Suppressor macrophage treated with lipopolysaccharide for 1 hour (primary cell): ENCODE measurements at regions not wholly inside any gene's neighbourhood (a gene's known extent, or its start where the extent isn't known, plus 50 kb on each side); places are given as distances from the start of the nearest gene placed in this dataset.

Experiments
- DNase-seq, 3 donors: peaks; one replicate each; pipeline ENCODE4 v3.0.0-alpha.2; 2020 to 2022

DNA sequence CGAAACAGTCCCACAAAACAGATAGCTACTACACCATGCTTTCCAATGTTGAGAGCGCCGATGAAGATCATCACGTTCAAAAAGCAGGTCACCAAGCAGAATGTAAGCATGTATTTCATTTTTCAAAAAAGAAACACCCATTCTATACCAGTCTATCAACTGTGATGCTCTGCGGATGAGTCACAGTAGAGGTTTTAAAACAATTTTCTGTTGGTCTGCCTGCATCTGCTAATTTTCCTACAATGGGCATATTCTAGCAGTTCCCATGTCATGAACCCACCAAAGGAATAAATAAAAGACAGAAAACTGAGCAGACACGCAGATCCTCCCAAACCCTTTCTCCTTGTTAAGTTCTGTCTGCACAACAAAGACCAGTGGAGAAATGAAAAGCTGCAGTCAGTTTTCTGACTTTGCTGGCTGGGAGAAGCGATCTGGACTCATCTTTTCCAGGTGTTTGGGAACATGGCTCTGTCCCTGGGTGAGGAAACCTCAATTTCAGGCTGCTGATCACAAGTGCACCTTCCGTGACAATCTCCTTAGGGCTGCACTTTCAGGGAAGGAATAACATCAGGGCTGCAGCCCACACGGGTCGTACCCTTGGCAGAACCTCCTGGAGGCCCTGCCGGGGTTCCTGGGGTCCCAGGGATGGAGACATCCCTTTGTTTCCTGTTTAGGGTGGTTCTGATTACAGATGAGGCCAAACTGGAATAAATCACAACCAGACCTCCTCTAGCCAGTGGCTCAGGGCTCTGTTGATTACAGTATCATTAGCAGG is 200.1 kb downstream of the BMP7 start:
- no peak for DNase-seq

- DNase-seq = no peak
Observed at GRCh38 chr20:57069442-57069841, 197.0 kb downstream of the BMP7 start.

GRCh38 chr20:57070296-57070695 is 196.1 kb downstream of the BMP7 start:
- DNase-seq = no peak

- DNase-seq = no peak
Observed at GRCh38 chr20:57071283-57071731, 195.1 kb downstream of the BMP7 start.

DNA sequence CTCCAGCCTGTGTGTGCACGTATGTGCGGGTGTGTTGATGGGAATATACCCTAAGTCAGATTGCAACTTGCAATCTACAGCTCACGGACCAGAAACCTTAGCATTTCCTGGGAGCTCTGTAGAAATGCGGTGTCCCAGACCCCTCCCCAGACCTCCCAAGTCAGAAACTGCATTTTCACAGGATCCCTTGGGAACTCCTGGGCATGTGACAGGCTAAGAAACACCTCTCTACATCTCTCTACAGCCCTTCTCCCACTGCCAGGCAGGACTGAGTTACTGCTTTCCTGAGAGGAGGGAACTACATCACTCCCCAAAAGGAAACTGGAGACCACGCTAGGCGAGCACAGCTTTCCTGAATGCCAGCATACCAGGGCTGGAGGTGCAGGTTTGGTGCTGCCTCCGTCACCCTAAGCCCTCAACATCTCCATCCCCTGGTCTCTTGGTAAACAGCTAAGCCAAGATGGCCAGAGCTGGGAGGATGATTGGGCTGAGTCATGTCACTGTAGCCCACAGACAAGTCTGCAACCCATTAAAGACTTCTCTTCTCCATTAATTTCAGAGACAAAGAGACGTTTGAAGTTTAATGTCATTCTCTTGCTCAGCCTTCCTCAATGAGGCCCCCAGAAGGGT is 194.4 kb downstream of the BMP7 start:
- DNase-seq = no peak

- DNase-seq = no peak
Observed at GRCh38 chr20:57073402-57073801, 193.0 kb downstream of the BMP7 start.

DNA sequence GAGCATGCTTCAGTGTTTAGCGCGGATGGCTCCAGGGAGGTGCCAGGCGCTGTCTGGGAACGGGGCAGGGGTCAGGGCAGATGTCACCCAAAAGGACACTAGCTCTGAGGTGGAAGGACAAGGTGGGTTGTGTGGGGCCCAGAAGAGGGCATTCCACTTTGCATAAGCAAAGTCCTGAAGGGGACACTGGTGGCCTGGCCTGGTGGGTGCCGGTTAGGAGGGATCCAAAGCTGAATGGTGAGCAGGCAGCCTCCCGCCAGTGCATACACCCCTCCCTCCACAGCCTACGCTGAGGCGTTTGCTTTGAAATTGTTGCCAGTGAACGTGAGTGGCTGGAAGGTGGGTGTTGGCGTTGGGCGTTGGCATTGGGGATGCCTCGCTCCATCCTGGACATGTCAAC is 192.1 kb downstream of the BMP7 start:
- no peak for DNase-seq

- DNase-seq = no peak
Observed at GRCh38 chr20:57075181-57075580, 191.3 kb downstream of the BMP7 start.

DNA sequence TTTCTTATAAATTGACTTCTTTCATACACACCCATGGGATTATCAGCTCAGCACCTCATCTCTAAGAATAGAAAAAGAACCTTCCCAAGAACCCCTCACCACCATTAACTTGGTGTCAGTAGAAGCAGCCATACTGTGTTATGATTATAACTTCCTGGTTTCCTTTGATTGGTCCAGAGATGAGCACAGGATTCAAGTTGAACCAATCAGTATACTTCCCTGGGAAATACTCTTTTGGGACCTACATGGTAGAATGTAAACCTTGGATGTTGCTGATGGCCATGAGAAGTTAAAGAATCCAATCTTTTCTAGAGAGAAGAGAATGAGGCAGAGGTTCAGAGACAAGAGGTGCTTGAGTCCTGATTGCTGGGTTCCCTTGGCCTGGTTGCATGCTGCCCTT is 190.8 kb downstream of the BMP7 start:
- DNase-seq = no peak

DNA sequence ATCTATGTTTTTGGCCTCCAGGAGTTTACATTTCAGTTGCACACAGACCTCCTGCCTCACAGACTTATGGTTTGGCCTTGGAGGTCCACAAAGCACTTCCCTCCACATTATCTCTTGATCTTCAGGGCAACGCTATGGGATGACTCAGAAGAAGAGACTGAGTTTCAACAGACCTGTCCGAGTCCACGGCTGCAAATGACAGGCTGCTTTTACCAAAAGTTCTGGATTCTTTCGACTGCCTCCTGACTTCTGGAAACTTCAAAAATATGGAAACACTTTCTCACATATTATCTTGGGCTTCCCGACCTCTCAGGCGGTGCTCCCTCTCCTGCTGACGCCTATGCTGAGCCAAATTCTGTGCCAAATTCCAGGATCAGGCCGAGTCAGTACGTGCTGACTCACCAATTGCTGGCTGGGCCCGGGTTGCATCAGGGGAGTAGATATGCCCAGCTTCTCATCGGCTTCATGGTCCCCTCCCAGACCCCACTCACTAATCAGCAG is 190.2 kb downstream of the BMP7 start:
- no peak for DNase-seq

DNA sequence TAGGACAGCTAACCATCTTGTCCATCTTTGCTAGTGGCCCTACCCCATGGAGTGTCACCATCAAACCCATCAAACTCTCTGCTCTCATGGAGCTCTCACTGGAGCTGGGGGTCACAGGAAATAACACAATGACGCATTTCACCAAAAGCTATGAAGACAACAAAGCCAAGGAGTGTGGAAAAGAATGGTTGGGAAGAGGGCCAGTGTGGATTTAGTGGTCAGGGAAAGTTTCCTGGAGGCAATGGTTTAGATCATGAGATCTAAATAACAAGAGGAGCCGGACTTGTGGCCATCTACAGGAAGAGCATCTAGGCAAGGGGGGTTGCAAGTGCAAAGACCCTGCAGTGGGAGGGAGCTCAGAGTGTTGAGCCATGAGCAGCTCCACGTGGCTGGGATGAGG is 189.5 kb downstream of the BMP7 start:
- DNase-seq = no peak

DNA sequence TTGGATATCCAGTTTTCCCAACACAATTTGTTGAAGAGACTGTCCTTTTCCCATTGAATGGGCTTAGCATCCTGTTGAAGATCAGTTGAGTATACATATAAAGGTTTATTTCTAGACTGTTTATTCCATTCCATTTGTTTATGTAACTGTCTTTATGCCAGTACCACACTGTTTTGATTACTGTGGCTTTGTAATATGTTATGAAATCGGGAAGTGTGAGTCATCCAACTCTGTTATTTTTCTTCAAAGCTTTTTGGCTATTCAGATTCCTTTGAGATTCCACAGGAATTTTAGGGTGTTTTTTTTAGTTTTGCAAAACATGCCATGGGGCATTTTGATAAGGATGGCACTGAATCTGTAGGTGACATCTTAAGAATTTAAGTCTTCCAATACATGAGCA is 188.3 kb downstream of the BMP7 start:
- no peak for DNase-seq

DNA sequence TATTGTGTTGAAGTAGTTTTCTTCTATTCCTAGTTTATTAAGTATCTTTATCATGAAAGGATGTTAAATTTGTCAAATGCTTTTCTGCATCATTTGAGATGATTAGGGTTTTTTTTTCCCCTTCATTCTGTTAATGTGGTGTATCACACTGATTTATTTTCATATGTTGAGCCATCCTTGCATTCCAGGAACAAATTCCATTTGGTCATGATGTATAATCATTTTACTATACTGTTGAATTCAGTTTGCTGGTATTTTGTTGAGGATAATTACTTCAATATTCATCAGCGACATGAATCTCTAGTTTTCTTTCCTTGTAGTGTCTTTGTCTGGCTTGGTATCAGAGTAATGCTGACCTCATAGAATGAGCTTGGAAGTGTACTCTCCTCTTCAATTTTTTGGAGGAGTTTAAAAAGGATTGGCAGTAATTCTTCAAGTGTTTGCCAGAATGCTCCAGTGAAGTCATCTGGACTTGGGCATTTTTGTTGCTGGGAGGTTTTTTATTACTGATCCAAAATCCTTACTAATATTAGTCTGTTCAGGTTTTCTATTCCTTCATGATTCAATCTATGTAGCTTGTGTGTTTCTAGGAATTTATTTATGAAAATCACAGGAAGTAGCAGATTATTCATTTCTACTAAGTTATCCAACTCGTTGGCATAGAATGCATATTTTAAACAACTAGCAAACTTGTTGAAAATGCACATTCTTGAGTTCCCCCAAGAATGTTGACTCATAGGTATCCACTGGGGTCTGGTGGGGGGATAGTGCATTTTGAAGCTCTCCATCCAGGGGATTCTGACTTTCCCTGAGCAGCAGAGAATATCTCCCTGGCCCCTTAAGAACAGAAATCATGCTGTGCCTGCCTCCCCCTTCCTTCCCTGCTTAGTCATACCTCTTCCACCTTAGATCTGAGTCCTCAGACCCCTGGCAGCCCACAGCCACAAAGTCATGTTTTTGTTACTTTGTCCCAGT is 187.1 kb downstream of the BMP7 start:
- no peak for DNase-seq

DNA sequence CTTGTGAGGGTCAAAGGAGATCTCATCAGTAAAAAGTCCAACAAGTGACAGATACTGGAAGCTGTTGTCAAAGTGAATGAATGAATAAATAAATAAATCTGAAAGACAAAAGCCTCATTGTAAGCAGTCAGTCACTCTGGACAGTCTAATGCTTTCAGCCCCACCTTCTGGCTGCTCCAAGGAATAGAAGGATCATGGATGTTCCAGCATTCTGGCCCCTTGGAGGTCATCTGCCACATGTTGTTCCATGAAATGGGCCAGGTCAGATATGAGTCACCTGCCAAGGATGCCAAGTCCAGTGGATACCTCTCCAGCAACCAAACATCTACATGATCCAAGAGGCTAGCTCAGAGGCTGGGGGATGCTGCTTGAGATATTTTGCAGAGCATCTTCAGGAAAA is 185.6 kb downstream of the BMP7 start:
- DNase-seq = no peak

GRCh38 chr20:57082357-57082945 is 184.0 kb downstream of the BMP7 start:
- no peak for DNase-seq

GRCh38 chr20:57083072-57083471 is 183.4 kb downstream of the BMP7 start:
- no peak for DNase-seq

DNA sequence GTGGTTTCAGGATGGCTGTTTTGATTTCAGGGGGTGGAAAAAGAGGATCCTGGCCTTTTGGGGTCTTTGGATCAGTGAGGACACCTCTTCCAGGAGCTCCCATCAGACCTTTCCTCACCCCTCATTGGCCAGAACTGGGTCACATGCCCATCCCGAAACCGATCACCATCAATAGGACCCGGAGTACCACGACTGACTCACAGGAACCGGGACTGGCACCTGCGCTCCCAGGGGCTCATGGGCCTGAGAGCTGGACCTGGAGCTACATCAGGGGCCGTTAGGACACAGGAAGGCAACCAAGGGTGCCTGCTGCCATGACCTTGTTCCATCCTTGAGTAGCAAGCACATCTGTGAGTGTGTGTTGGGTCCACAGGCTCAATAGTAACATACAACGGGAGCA is 180.4 kb downstream of the BMP7 start:
- DNase-seq = no peak

DNA sequence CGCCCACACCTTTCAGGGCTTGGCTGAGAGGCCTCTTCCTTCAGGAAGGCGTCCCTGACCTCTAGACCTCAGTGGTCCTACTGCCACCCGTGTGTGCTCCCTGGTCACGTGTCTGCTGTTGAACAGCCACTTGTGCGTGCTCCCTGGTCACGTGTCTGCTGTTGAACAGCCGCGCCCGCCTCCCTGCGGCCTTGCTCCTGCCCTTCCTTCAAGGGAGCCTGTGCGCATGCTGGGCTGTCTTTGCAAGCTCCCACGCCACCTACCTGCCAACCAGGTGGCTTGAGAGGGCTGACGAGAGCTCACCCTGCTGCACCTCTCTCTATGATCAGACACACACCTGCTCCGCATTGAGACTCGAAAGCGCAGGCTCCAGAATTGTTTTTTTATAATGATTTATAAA is 179.3 kb downstream of the BMP7 start:
- no peak for DNase-seq

- no peak for DNase-seq
Observed at GRCh38 chr20:57087705-57088104, 178.7 kb downstream of the BMP7 start.

DNA sequence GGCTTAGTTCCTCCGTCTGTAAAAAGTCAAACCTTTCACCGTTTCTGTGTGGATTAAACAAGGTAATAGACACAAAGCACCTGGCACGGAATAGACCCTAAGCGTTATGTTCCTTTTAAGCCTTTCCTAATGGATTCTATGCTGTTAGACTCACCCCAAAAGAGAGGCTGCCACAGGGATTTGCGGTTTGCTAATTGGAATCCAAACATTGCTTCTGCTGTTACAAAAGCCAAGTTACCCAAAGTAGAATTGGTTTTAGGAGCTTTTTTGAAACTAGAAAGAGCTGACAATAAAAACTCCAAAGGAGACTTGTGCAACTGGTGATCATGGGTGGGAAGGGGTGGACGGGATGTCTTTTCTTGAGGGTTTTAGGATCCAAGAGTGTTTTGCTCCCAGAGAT is 178.0 kb downstream of the BMP7 start:
- no peak for DNase-seq

GRCh38 chr20:57089699-57090144 is 176.7 kb downstream of the BMP7 start:
- peak; percentile 54 to 83 (median 60) for DNase-seq
